RKO (cell line): ENCODE measurements at regions not wholly inside any gene's neighbourhood (a gene's known extent, or its start where the extent isn't known, plus 50 kb on each side); places are given as distances from the start of the nearest gene placed in this dataset.
A peak's percentile ranks its signal among the peaks of the same experiment; 100 is the strongest.

Source experiments
- DNase-seq: peaks from one replicate; pipeline ENCODE4 v3.0.0-alpha.2; 2016; ENCODE audit warnings: low spot score

- no peak for DNase-seq
These were observed 292.4 kb downstream of the NUAK1 start for GRCh38 chr12:105846331-105846730.

- DNase-seq: no peak
These were observed 291.7 kb downstream of the NUAK1 start for GRCh38 chr12:105847068-105847467.

- DNase-seq: no peak
These were observed 290.5 kb downstream of the NUAK1 start for GRCh38 chr12:105848286-105848685.

- no peak for DNase-seq
These were observed 288.4 kb downstream of the NUAK1 start for GRCh38 chr12:105850103-105850968.

GRCh38 chr12:105852496-105852895 lies 286.3 kb downstream of the NUAK1 start:
- no peak for DNase-seq

- DNase-seq: no peak
These were observed 285.8 kb downstream of the NUAK1 start for GRCh38 chr12:105852951-105853350.

GRCh38 chr12:105854071-105854470 lies 284.7 kb downstream of the NUAK1 start:
- DNase-seq: no peak

- no peak for DNase-seq
These were observed 283.2 kb downstream of the NUAK1 start for GRCh38 chr12:105855361-105856047.

- no peak for DNase-seq
These were observed 282.7 kb downstream of the NUAK1 start for GRCh38 chr12:105856048-105856405.

GRCh38 chr12:105858981-105859710 lies 279.6 kb downstream of the NUAK1 start:
- DNase-seq: no peak

- DNase-seq: no peak
These were observed 278.1 kb downstream of the NUAK1 start for GRCh38 chr12:105860561-105861207.

- no peak for DNase-seq
These were observed 277.5 kb downstream of the NUAK1 start for GRCh38 chr12:105861227-105861626.

- DNase-seq: no peak
These were observed 276.5 kb downstream of the NUAK1 start for GRCh38 chr12:105862163-105862821.

- DNase-seq: no peak
These were observed 274.4 kb downstream of the NUAK1 start for GRCh38 chr12:105864316-105864715.

- no peak for DNase-seq
These were observed 273.9 kb downstream of the NUAK1 start for GRCh38 chr12:105864901-105865300.

- DNase-seq: no peak
These were observed 272.9 kb downstream of the NUAK1 start for GRCh38 chr12:105865886-105866285.

- no peak for DNase-seq
These were observed 264.6 kb downstream of the NUAK1 start for GRCh38 chr12:105874121-105874520.

- no peak for DNase-seq
These were observed 262.3 kb downstream of the NUAK1 start for GRCh38 chr12:105876396-105876927.

- peak; percentile 62 for DNase-seq
These were observed 259.8 kb downstream of the NUAK1 start for GRCh38 chr12:105878964-105879363.

- DNase-seq: no peak
These were observed 257.8 kb downstream of the NUAK1 start for GRCh38 chr12:105880824-105881388.

- DNase-seq: no peak
These were observed 256.4 kb downstream of the NUAK1 start for GRCh38 chr12:105882404-105882803.
